MM.1S (cell line): ENCODE measurements at regions not wholly inside any gene's neighbourhood (a gene's known extent, or its start where the extent isn't known, plus 50 kb on each side); places are given as distances from the start of the nearest gene placed in this dataset.

Experiments used
- CTCF ChIP-seq: fragments of 300-600 bp; sonication (generic); IDR thresholded peaks from 2 replicates; pipeline ENCODE4 v1.5.1; 2016; ENCODE audit warnings: antibody characterized with exemption, low read length, mixed read lengths
- EZH2 ChIP-seq: fragments of 300-600 bp; sonication (generic); optimal IDR thresholded peaks from 2 replicates; pipeline ENCODE3; 2017; ENCODE audit warnings: low read depth, mild to moderate bottlenecking, antibody characterized with exemption, low read length, mixed read lengths

GRCh38 chr3:148367756-148368155 is 329.9 kb upstream of the AGTR1 start:
- TF ChIP-seq CTCF = no peak
- no peak for TF ChIP-seq EZH2
